HS-27A (cell line): ENCODE measurements at regions not wholly inside any gene's neighbourhood (a gene's known extent, or its start where the extent isn't known, plus 50 kb on each side); places are given as distances from the start of the nearest gene placed in this dataset.
"Not testable (repeated sequence)": the region's sequence is repeated elsewhere in the genome, so short reads cannot be mapped to it uniquely, and the experiment has no call there.

ENCODE experiments used
- DNase-seq: peaks from one replicate; pipeline ENCODE4 v3.0.0-alpha.2; 2012; ENCODE audit warnings: low read depth, missing footprints

DNA sequence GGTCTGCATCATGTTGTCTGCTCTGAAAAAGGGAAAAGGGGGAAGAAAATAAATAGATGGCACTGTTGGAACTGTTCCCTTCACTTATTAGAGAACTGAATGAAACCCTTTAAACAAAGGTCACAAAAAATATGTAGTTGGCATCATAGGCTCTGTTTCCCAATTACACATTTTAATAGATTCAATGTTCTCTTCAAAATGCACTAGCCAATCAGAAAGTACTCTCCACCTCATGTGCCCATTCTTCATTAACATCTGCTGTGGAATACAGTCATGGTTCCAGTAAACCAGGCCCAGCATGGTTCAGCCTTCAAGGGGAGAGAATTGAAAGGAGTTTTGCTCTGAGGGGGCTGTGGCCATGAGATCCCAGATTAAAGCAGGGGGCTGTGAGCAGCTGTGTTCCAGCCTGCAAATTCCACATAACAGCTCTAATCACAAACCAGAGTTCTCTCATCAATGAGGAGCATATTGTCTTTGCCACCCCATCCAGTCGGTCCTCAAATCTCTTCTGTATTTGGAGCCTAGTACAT, 165.9 kb upstream of the CREB1 start:
- DNase-seq = no peak

DNA sequence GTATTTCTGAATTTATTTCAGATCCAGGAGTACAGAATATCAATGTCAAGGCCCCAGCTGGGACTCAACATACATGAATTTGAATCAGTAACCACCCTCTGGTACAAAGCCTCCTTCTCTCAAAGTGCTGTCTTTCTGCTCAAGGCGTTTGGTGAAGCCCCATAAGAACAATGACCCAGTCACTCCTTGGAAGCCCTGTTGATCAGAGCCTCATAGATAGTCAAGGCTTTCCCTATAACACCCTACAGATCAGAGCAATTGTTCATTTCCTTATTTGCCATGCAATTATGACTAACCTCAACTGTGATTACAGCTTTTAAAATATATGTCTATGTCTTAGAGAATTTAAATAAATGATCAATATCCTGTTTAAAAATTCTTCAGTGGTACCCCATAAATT, 159.1 kb upstream of the CREB1 start:
- DNase-seq = no peak

DNA sequence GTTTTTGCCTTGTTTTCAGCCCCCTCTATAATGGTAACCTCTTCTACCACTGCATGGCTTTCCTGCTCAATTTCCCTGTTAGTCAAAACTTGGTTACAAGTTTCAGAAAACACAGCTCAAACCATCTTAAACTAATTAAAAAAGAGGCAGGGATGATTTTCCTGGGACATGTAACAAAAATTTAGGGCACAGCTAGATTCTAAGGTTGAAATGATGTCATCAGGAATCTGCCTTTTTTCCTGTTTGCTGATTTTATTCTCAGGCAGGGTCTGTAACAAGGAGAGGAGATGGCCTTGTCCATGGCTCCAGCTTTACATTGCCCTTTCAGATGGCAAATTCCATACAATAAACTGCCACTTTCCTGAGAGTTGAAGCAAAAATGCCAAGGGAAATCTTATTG, 157.9 kb upstream of the CREB1 start:
- no peak for DNase-seq

DNA sequence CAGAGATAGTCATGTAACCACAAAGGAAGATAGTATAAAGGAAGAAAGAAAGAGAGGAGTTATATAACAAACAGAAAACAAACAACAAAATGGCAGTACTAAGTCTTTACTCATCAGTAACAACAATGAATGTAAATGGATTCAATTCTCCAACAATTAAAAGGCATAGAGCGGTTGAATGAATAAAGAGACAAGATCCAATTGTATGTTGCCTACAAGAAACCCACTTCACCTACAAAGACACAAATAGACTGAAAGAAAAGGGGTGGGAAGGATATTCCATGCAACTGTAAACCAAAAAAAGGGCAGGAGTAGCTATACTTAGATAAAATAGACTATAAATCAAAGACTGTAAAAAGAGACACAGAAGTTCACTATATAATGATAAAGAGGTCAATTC, 157.3 kb upstream of the CREB1 start:
- DNase-seq = no peak

DNA sequence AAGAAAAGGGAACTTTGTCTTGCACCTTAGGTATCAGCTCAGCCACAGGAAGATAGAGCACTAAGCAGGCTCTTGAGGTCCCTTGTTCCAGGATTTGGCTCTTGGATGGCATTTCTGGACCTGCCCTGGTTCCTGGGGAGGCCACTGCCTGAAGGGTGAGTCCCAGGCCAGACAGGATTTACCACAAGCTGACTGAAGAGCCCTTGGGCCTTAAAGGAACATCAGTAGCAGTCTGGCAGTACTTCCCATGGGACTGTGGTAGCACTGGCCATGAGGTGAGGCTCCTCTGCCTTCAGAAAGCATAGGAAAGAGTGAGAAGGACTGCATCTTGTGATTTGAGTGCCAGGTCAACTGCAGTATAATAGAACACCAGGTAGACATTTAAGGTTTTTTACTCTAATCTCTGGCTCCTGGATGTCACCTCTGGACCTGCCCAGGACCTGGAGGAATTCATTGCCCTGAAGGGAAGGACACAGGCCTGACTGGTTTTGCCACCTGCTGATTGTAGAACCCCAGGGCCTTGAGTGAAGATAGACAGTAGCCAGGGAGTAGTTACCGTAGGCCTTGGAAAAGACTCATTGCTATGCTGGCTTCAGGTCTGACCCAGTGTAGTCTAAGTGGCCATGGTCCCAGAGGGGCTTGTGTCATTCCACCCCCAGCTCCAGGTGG, 154.4 kb upstream of the CREB1 start:
- no peak for DNase-seq

DNA sequence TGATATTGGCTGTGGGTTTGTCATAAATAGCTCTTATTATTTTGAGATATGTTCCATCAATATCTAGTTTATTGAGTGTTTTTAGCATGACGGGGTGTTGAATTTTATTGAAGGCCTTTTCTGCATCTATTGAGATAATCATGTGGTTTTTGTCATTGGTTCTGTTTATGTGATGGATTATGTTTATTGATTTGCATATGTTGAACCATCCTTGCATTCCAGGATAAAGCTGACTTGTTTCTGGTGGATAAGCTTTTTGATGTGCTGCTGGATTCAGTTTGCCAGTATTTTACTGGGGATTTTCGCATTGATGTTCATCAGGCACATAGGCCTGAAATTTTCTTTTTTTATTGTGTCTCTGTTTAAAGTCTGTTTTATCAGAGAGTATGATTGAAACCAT, 151.1 kb upstream of the CREB1 start:
- DNase-seq = not testable (repeated sequence)

DNA sequence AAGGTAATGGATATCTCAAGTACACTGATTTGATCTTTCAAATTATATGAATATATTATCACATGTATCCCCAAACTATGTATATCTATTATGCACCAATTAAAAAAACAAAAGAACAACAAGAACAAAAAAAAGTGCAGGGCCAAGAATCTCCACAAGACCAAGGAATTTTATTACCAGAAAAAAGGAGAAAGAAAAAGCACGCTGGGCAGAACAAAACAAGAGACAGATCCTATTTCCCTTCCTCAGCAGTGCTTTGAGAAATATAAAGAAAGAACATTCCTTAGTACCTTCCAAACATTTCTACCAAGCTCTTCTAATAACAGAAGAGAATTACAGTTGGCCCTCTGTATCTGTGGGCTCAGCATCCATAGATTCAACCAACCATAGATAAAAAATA, 144.7 kb upstream of the CREB1 start:
- no peak for DNase-seq

DNA sequence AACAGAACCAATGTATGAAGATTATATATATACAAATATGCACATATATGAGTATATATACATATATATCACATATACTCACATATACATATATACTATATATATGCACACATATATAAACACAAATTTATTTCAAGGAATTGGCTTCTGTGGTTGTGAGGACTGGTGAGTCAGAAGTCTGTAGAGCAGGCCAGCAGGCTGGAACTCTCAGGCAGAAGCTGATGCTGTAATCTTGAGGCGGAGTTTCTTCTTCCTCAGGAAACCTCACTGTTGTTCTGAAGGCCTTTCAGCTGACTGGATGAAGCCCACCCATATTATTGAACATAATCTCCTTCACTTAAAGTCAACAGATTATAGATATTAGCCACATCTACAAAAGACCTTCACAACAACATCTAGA, 143.9 kb upstream of the CREB1 start:
- peak; percentile 1 for DNase-seq

DNA sequence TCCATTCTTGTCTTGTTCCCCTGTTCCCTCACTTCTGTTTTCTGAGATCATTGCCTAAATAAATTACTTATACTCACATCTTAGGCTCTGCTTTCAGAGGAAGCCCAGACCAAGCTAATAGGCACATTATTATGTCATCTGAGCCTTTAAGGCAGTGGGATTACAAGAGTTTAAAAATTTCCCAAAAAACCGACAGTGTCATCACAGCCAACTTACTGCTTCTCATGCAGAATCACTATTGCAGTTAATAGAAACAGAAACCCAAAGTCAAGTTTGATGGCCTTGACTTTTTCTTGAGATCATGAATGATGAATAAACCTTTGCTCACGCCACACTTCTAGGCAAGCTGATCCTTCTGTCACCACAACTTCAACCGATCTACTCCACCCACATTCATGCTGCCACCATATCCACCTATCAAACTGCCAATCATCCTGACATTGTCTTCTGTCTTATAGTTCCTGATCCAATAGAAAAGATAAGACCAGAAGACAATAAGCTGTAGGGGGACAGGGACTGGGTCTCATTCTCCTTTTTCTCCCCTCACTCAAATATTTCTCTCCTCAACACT, 142.7 kb upstream of the CREB1 start:
- DNase-seq = no peak

DNA sequence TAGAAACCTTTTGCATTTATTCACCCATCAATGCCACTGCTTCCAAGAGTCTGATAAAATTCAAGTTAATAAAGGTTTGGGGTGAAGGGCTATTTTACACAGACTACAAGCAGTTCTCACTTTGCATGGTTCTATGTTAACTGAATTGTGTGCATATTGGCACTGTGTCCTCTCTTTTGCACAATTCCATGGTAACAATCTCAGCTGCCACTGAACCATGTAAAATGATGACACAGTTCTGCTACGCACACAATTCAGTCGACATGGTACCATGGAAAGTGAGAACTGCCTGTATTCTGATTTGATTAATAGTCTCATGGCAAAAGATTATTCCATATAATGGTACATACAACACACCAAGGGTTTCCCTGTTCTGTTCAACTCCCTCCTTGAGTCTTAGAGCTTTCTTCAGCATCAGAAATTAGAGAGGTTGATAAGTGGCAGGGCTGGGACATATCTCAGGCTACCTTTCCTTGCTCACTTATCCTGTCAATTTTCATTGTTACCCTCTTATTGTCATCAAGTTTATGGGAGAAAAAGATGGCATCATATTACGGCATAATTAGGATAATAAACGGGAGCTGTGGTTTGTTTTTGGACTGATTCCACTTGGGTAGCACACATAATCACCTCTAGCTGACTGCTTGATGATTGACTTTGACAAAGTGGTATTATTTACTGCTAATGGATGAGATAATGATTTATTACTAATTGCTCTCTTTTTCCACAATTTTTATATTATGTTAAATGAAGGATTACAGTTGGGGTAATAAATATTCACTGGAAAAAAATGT, 139.3 kb upstream of the CREB1 start:
- DNase-seq = no peak

DNA sequence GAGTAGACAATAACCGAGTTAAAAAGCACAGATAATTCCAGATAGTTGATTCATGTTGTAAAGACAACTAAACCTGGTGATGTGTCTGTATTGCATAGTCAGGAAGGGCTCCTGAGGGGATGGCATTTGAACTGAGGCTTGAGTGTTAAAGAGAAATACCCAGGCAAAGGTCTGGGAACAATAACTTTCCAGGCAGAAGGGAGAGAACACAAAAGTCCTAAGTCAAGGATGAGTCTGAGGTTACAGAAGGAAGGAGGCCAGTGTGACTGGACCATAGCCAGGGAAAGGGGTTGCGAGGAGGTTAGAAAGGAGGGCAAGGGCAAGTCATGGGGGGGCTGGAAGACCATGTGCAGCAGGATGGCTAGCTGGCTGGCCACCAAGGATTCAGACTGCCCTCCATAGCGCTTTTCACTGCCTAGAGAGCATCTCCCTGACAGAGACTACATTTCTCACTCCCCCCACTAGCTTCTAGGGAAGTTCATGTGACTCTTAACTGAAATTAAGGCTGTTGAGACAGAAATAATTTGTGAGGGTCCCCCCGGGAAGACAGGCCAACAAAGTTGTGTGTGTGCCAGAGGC, 135.5 kb upstream of the CREB1 start:
- DNase-seq = no peak

DNA sequence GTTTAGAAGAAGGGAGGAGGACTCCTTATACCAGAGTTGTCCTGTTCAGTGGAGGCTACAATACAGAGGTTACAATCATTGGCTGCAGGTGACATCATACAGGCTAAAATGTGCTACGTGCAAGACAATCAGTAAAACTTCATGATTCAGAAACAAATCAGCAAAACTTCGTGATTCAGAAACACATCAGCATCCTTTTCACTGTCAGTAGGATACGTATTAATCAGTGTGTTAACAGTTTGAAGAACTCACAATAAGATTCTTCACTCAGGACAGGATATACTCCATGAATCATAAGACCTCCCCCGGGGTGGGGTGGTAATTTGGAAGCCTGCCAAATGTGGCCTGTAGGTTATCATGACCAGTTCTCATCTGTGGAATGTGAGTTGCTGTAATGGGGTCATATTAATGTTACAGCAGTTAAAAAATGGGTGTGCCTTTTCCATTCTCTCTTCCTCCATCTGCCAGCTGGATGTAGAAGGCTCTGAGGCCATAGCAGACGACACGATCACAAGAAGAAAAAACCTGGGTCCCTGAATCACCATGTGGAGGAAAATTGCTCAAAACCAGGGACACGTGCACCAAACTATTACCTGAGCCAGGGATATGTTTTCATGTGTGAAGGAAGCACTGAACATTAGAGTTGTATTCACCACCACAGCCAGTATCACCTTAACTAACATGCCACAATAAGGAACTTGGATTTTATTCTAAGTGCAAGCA, 134.8 kb upstream of the CREB1 start:
- peak; percentile 94 for DNase-seq

DNA sequence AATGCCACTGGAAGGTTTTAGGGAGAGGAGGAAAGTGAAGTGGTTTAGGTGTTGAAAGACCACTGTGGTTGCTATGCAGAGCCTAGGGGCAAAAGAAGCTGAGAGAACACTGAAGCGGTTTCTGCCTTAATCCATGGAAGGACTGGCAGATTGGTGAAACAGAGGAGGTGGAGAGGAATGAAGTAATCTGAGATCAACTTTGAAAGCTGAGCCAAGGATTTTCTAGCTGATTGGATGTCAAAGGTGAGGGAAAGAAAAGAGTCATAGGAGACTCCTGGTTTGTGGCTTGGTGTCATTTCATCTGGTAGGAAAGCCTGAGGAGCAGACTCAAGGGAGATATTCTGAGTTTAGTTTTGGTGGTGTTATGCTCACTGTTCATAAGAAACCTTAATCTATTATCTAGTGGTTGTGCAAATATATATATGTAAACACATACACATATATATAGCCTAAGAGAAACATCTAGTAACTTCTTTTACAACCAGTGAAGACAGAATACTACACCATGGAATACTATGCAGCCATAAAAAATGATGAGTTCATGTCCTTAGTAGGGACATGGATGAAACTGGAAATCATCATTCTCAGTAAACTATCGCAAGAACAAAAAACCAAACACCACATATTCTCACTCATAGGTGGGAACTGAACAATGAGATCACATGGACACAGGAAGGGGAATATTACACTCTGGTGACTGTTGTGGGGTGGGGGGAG, 134.1 kb upstream of the CREB1 start:
- no peak for DNase-seq

DNA sequence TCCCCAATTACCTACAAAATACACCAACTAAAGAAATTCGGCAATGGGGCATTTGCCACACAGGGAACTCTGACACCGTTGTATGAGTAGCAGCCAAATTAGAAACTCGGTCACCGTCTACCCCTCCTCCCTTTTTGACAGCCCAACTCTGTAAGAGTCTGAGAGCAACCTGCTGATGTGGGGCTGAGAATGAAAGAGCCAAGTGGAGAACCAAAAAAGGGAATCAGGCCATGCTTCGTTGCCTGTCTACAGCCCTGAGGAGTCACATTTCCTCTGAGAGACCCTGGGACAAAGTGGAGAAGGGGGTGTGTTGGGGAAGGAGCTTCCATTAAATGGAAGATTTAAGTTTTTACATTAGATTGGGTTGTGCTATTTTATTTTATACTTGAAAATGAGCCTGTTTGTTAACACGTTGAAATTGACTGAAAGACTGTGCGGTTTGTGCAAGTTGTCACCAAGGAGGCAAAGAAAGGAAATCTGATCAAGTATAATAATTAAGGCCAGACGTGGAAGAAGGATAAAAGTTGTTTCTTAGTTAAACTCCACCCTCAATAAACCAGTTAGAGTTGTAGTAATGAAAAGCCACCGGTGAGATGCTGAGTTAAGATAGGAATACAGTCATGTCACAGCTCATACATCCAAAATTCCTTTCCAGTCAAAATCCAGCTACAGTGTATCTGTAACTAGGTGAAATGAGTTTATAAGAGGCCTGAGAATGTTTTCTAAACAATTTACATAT, 131.7 kb upstream of the CREB1 start:
- no peak for DNase-seq

DNA sequence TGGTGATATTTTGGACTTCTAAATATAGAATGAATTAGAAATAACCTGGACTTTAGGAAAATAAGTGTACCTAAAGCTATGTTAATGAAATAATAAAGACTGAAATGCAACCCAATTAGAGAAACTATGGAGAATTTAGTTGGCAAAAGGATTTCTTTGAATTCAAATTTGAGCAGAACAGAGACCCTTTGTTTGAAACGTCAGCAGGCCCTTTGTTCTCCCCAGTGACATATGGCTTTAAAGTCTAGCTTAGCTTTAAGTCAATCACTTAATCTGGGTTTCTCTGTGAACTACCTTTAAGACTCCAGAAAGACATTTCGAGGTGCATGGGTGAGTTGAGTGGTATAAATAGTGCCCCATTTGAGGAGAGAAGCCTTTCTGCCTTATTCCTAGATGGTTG, 130.5 kb upstream of the CREB1 start:
- no peak for DNase-seq

DNA sequence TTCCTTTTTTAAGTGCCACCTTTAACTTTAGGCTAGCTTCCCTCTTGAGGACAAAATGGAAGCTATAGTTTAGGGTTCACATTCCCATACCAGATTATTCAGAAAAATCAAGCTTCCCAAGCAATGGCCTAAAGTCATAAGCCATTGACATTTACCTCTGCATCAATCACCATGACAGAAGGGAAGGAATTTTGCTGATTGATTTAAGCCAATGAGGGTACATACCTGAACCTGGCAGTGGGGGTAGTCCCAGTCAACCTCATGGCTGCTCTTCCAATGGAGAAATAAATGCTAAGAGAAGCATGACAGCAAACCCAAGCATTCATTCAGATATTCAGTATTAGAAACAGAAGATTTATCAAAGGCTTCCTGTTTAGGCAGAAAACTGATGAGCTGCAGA, 128.4 kb upstream of the CREB1 start:
- DNase-seq = no peak

DNA sequence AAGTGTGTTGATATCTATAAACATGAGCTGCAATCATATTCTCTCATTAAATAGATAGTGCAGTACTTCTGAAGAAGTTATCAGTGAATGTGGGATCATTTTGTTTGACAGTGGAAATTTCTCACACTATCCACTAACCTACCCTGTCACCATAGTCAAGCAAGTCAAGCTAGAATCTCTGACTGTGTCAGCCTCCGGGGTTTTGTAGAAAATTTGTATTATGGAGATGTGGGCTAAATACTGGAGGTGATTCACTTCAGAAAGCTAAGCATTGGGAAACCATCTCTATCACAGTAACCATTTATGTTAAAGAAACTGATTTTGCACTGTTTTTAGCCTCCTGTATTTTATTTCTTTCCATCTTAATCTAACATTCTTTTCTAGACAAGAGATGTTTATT, 126.6 kb upstream of the CREB1 start:
- no peak for DNase-seq

DNA sequence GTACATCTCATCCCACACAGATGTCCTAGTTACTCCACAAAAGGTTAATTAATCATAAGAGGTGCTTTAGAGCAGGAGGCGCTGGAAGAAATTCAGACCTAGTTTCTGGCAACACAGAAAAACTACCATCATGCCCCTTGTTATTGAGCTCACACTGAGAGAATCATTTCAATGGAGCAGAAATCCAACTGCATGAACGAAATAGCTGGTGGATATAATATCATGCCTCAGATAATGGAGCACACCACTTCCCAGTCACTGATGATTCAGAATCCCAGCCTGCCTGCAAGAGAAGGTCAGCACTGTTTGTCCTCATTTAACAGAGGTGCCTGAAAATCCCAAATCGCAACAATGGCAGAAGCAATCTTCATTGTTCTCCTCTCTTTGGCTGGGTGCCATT, 125.8 kb upstream of the CREB1 start:
- no peak for DNase-seq

DNA sequence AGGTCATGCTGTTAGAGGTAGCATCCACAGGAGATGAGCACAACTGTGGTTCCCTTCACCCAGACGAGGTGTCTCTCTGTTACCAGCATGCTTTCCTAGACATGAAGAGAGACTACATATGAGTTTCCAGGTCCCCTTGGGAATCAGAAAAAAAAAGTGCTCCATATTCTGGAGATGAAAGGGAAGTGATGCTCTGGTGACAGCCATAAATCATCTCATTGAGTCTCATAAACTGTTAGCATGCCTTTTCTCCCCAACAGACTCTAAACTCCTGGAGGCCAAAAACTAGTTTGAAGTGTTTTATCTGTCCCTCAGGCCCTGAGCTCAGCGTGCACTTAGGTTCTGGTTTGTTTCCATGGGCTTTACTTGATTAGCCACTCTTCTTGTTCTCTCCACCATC, 124.6 kb upstream of the CREB1 start:
- no peak for DNase-seq

DNA sequence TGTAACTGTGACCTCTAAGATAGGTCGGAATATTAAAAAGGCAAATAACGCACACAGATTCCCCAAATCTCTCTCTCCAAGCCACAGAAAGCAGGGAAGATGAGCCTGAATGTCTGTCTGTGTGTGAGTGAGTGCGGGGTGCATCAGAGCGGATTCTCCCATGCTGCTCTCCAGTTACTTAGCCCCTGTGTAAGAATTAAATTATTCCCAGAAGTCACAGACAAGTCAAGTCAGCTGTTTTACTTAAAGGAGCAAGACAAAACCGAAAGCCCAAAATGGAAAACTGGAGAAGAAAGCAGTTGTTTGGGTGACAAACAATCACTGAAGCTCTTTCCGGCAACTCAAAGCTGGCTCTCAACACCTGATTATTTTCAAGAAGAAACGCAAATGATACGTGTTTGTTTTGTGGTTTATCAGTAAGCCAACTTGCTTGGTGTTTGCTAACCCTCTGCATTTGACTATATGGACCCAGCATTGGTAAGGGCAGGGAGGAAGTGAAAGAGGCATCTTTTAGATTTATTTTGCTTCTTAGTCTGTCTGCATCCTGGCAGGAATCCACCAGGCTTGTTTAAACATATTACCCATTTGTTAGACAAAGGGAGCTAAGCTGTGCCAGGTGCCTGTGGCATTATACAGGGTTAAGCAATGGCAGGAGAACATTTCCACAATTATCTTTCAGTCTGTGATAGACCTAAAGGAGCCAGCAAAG, 121.5 kb upstream of the CREB1 start:
- DNase-seq = no peak
